Trophoblast cell (in vitro differentiated cells and primary cell): ENCODE measurements at regions not wholly inside any gene's neighbourhood (a gene's known extent, or its start where the extent isn't known, plus 50 kb on each side); places are given as distances from the start of the nearest gene placed in this dataset.

Experiments used
- DNase-seq, 2 donors: peaks; one replicate each; pipeline ENCODE4 v3.0.0-alpha.2; 2016
- H2AFZ ChIP-seq: 2 replicates; pipeline ENCODE4 v1.6.1; 2013; ENCODE audit warnings: low read length, moderate library complexity, mild to moderate bottlenecking; ENCODE audit not compliant: insufficient read depth, poor library complexity
- H2AK5ac ChIP-seq: 2 replicates; pipeline ENCODE4 v1.6.1; 2013; ENCODE audit warnings: mild to moderate bottlenecking, low read length
- H2BK120ac ChIP-seq: 2 replicates; pipeline ENCODE4 v1.6.1; 2013; ENCODE audit warnings: low read length, mild to moderate bottlenecking, moderate library complexity; ENCODE audit not compliant: insufficient read depth, poor library complexity
- H2BK12ac ChIP-seq: 2 replicates; pipeline ENCODE4 v1.6.1; 2013; ENCODE audit warnings: mild to moderate bottlenecking, low read length, moderate library complexity
- H2BK5ac ChIP-seq: 2 replicates; pipeline ENCODE4 v1.6.1; 2013; ENCODE audit warnings: low read length, low read depth, moderate library complexity, mild to moderate bottlenecking; ENCODE audit not compliant: poor library complexity
- H3K14ac ChIP-seq: 2 replicates; pipeline ENCODE4 v1.6.1; 2013; ENCODE audit warnings: mild to moderate bottlenecking, low read length
- H3K18ac ChIP-seq: 2 replicates; pipeline ENCODE4 v1.6.1; 2013; ENCODE audit warnings: mild to moderate bottlenecking, low read length
- H3K23ac ChIP-seq: 2 replicates; pipeline ENCODE4 v1.6.1; 2013; ENCODE audit warnings: low read length
- H3K27ac ChIP-seq: 2 replicates; pipeline ENCODE4 v1.5.1; 2013; ENCODE audit warnings: low read depth, mild to moderate bottlenecking, inconsistent platforms, low read length, moderate library complexity
- H3K27me3 ChIP-seq: 2 replicates; pipeline ENCODE4 v1.6.1; 2013; ENCODE audit warnings: inconsistent platforms, mild to moderate bottlenecking, low read length, moderate library complexity; ENCODE audit not compliant: insufficient read depth
- H3K36me3 ChIP-seq, 2 experiments: 1 replicate in 1 of 2; 2 replicates in 1 of 2; pipeline ENCODE4 v1.6.1; 2013; ENCODE audit warnings: low read length in 2 of 2, mild to moderate bottlenecking in 2 of 2, moderate library complexity in 1 of 2; ENCODE audit not compliant: insufficient read depth in 2 of 2, control insufficient read depth in 1 of 2
- H3K4ac ChIP-seq: 2 replicates; pipeline ENCODE4 v1.6.1; 2013; ENCODE audit warnings: low read depth, mild to moderate bottlenecking, low read length, moderate library complexity
- H3K4me1 ChIP-seq, 2 experiments: 1 replicate in 1 of 2; 2 replicates in 1 of 2; pipeline ENCODE4 v1.6.1; 2013; ENCODE audit warnings: low read length in 2 of 2, mild to moderate bottlenecking in 2 of 2, moderate library complexity in 1 of 2; ENCODE audit not compliant: insufficient read depth in 2 of 2, control insufficient read depth in 1 of 2
- H3K4me2 ChIP-seq: 2 replicates; pipeline ENCODE4 v1.6.1; 2013; ENCODE audit warnings: inconsistent platforms, mild to moderate bottlenecking, low read length, moderate library complexity
- H3K4me3 ChIP-seq: 2 replicates; pipeline ENCODE4 v1.5.1; 2013; ENCODE audit warnings: mild to moderate bottlenecking, low read depth, low read length, inconsistent platforms
- H3K79me1 ChIP-seq: one replicate; pipeline ENCODE4 v1.6.1; 2013; ENCODE audit warnings: low read length
- H3K79me2 ChIP-seq: 2 replicates; pipeline ENCODE4 v1.6.1; 2013; ENCODE audit warnings: low read length, mild to moderate bottlenecking; ENCODE audit not compliant: control insufficient read depth, insufficient read depth, poor library complexity
- H3K9ac ChIP-seq: 2 replicates; pipeline ENCODE4 v1.6.1; 2013; ENCODE audit warnings: mild to moderate bottlenecking, low read length
- H3K9me3 ChIP-seq: 2 replicates; pipeline ENCODE4 v1.6.1; 2013; ENCODE audit warnings: low read depth, mild to moderate bottlenecking, control low read depth, inconsistent platforms, low read length; ENCODE audit not compliant: insufficient read depth
- H4K12ac ChIP-seq: 2 replicates; pipeline ENCODE4 v1.6.1; 2013; ENCODE audit warnings: low read depth, mild to moderate bottlenecking, low read length, moderate library complexity
- H4K8ac ChIP-seq: 2 replicates; pipeline ENCODE4 v1.6.1; 2013; ENCODE audit warnings: low read depth, mild to moderate bottlenecking, low read length, moderate library complexity
- H4K91ac ChIP-seq: one replicate; pipeline ENCODE4 v1.6.1; 2013; ENCODE audit warnings: low read depth, mild to moderate bottlenecking, low read length, moderate library complexity
- WGBS: extraction: QIAGEN DNeasy Blood & Tissue Kit; methylation state at CpG from one replicate; pipeline ENCODE4 v1.1.7; 2013; ENCODE audit warnings: missing lambda C conversion rate; ENCODE audit not compliant: insufficient read length, insufficient coverage; ENCODE audit errors: extremely low coverage; 5-methylcytosine and 5-hydroxymethylcytosine counted together

- no peak overlapping the region for H3K27ac ChIP-seq
These were observed 82.2 kb upstream of the CSNK1A1L start for GRCh38 chr13:37187621-37188020.

GRCh38 chr13:37187105-37187504 lies 81.6 kb upstream of the CSNK1A1L start:
- Histone ChIP-seq H3K79me2 (no peaks in the 10 kb centered on the region), H3K18ac (no peak overlapping the region), H4K91ac (no peak overlapping the region), H3K4me3 (no peak overlapping the region), H3K4ac (no peak overlapping the region), H3K36me3 (no peaks in the 10 kb centered on the region), H2AFZ (no peak overlapping the region), H4K12ac (no peak overlapping the region), H4K8ac (no peak overlapping the region), H2BK5ac (no peak overlapping the region), H3K14ac (no peak overlapping the region), H2BK12ac (no peak overlapping the region), H2AK5ac (no peak overlapping the region), H3K23ac (no peak overlapping the region), H3K9me3 (no peaks in the 10 kb centered on the region), H3K27ac (no peak overlapping the region), H2BK120ac (no peak overlapping the region), H3K4me2 (no peak overlapping the region), H3K4me1 (peaks cover 0 to 2% of the 10 kb centered on the region in 2 experiments), H3K9ac (no peak overlapping the region), H3K27me3 (no peaks in the 10 kb centered on the region), H3K79me1 (no peaks in the 10 kb centered on the region)
- DNase-seq, result peak; percentile 3 to 29
- WGBS, result no CpG with 5 or more reads among the region's 2 CpGs

More at GRCh38 chr13:37187621-37188020, 82.2 kb upstream of the CSNK1A1L start:
- H3K23ac ChIP-seq, result no peak overlapping the region
- no peak overlapping the region for H3K14ac ChIP-seq
- no peak overlapping the region for H3K4me2 ChIP-seq
- H2AFZ ChIP-seq, result no peak overlapping the region
- no peak overlapping the region for H2BK5ac ChIP-seq
- H3K79me1 ChIP-seq, result no peaks in the 10 kb centered on the region
- no peak overlapping the region for H2BK120ac ChIP-seq
- H3K9ac ChIP-seq, result no peak overlapping the region
- H3K4me1 ChIP-seq, result peaks cover 0 to 2% of the 10 kb centered on the region in 2 experiments
- no peak overlapping the region for H3K4me3 ChIP-seq
- no peak overlapping the region for H2BK12ac ChIP-seq
- no peaks in the 10 kb centered on the region for H3K79me2 ChIP-seq
- H4K91ac ChIP-seq, result no peak overlapping the region
- H2AK5ac ChIP-seq, result no peak overlapping the region
- H3K27me3 ChIP-seq, result no peaks in the 10 kb centered on the region
- DNase-seq, result no peak
- no peak overlapping the region for H4K12ac ChIP-seq
- no peaks in the 10 kb centered on the region for H3K9me3 ChIP-seq
- no peak overlapping the region for H4K8ac ChIP-seq
- H3K4ac ChIP-seq, result no peak overlapping the region
- H3K36me3 ChIP-seq, result no peaks in the 10 kb centered on the region
- no peak overlapping the region for H3K18ac ChIP-seq

GRCh38 chr13:37181620-37182019 lies 76.2 kb upstream of the CSNK1A1L start:
- H2BK12ac ChIP-seq, result no peak overlapping the region
- H3K4me3 ChIP-seq, result no peak overlapping the region
- no peaks in the 10 kb centered on the region for H3K27me3 ChIP-seq
- no peak overlapping the region for H2BK5ac ChIP-seq
- no peak overlapping the region for H3K4ac ChIP-seq
- no peak overlapping the region for H2BK120ac ChIP-seq
- no peak overlapping the region for H3K27ac ChIP-seq
- H3K79me1 ChIP-seq, result no peaks in the 10 kb centered on the region
- no peak overlapping the region for H2AK5ac ChIP-seq
- H4K8ac ChIP-seq, result no peak overlapping the region
- H3K9ac ChIP-seq, result no peak overlapping the region
- H3K18ac ChIP-seq, result no peak overlapping the region
- DNase-seq, result no peak
- no peak overlapping the region for H2AFZ ChIP-seq
- H3K14ac ChIP-seq, result no peak overlapping the region
- no peaks in the 10 kb centered on the region for H3K9me3 ChIP-seq
- H4K91ac ChIP-seq, result no peak overlapping the region
- H4K12ac ChIP-seq, result no peak overlapping the region
- no peak overlapping the region for H3K4me2 ChIP-seq
- no peaks in the 10 kb centered on the region for H3K4me1 ChIP-seq
- H3K79me2 ChIP-seq, result no peaks in the 10 kb centered on the region
- no peak overlapping the region for H3K23ac ChIP-seq
- no peaks in the 10 kb centered on the region for H3K36me3 ChIP-seq

GRCh38 chr13:37179645-37180044 lies 74.2 kb upstream of the CSNK1A1L start:
- Histone ChIP-seq H4K8ac (no peak overlapping the region), H2AFZ (no peak overlapping the region), H3K18ac (no peak overlapping the region), H2BK12ac (no peak overlapping the region), H3K4me1 (no peaks in the 10 kb centered on the region), H3K4me3 (no peak overlapping the region), H3K79me2 (no peaks in the 10 kb centered on the region), H3K27ac (no peak overlapping the region), H3K23ac (no peak overlapping the region), H3K79me1 (no peaks in the 10 kb centered on the region), H3K36me3 (no peaks in the 10 kb centered on the region), H3K4me2 (no peak overlapping the region), H3K4ac (no peak overlapping the region), H2BK120ac (no peak overlapping the region), H3K27me3 (no peaks in the 10 kb centered on the region), H2BK5ac (no peak overlapping the region), H4K12ac (no peak overlapping the region), H3K9me3 (no peaks in the 10 kb centered on the region), H4K91ac (no peak overlapping the region), H2AK5ac (no peak overlapping the region), H3K14ac (no peak overlapping the region), H3K9ac (no peak overlapping the region)
- no CpG with 5 or more reads among the region's 4 CpGs for WGBS
- DNase-seq, result no peak

GRCh38 chr13:37177125-37177524 lies 71.7 kb upstream of the CSNK1A1L start:
- no peak overlapping the region for H3K23ac ChIP-seq
- H3K79me1 ChIP-seq, result no peaks in the 10 kb centered on the region
- H3K14ac ChIP-seq, result no peak overlapping the region
- no peak overlapping the region for H2BK12ac ChIP-seq
- H3K36me3 ChIP-seq, result no peaks in the 10 kb centered on the region
- H3K18ac ChIP-seq, result no peak overlapping the region
- H3K4me2 ChIP-seq, result no peak overlapping the region
- no peak overlapping the region for H2BK5ac ChIP-seq
- no peak overlapping the region for H4K12ac ChIP-seq
- H4K8ac ChIP-seq, result no peak overlapping the region
- no peaks in the 10 kb centered on the region for H3K27me3 ChIP-seq
- H3K9ac ChIP-seq, result no peak overlapping the region
- no peak overlapping the region for H3K27ac ChIP-seq
- no peak overlapping the region for H2AK5ac ChIP-seq
- WGBS, result no CpG with 5 or more reads among the region's 3 CpGs
- no peak overlapping the region for H2BK120ac ChIP-seq
- no peak overlapping the region for H3K4me3 ChIP-seq
- H2AFZ ChIP-seq, result no peak overlapping the region
- H4K91ac ChIP-seq, result no peak overlapping the region
- H3K9me3 ChIP-seq, result no peaks in the 10 kb centered on the region
- H3K4ac ChIP-seq, result no peak overlapping the region
- H3K4me1 ChIP-seq, result no peaks in the 10 kb centered on the region
- no peaks in the 10 kb centered on the region for H3K79me2 ChIP-seq
- no peak for DNase-seq
